GM12878 (cell line): ENCODE measurements at regions not wholly inside any gene's neighbourhood (a gene's known extent, or its start where the extent isn't known, plus 50 kb on each side); places are given as distances from the start of the nearest gene placed in this dataset.

ENCODE experiments used
- ATAC-seq: fragments of 200-7000 bp; cut with Tn5 transposase; 3 replicates; pipeline ENCODE4 v1.9.1; 2020; ENCODE audit warnings: mild to moderate bottlenecking, moderate library complexity
- BruUV-seq: library from RNA; stranded (reverse); fragments of 400-500 nt; replicated peaks from 2 replicates; lab custom pipeline; 2021; lab: Mats Ljungman, UMichigan
- CTCF ChIA-PET: fragments of 300-600 bp; sonication (Branson Sonifier 250); formaldehyde crosslinking; extraction: SDS; loops from one replicate; lab custom pipeline; 2021; ENCODE audit warnings: inconsistent platforms; lab: Yijun Ruan, JAX
- POLR2A ChIA-PET: fragments of 350-600 bp; formaldehyde crosslinking; extraction: SDS; loops from one replicate; lab custom pipeline; 2021; ENCODE audit warnings: inconsistent platforms; lab: Charles Lee
- RAD21 ChIA-PET: fragments of 300-600 bp; sonication (Branson Sonifier 250); formaldehyde crosslinking; loops from one replicate; lab custom pipeline; 2023; ENCODE audit warnings: antibody characterized with exemption; ENCODE audit not compliant: unreplicated experiment; lab: Charles Lee
- SMC1A ChIA-PET: fragments of 300-600 bp; sonication (Branson Sonifier 250); formaldehyde crosslinking; loops from one replicate; lab custom pipeline; 2023; ENCODE audit not compliant: unreplicated experiment, uncharacterized antibody; lab: Charles Lee
- DNase-seq: peaks from one replicate; pipeline ENCODE4 v3.0.0-alpha.2; 2011; ENCODE audit warnings: low read depth, low spot score
- FAIRE-seq: peaks from 3 replicates; lab custom pipeline; 2011; peaks lifted over from hg19 to GRCh38; lab: Jason Lieb, UNC
- H2AFZ ChIP-seq: 2 replicates; pipeline ENCODE4 v1.6.0; 2011; ENCODE audit warnings: low read depth, low read length, control low read depth; ENCODE audit not compliant: control insufficient read depth
- H3K27ac ChIP-seq: 2 replicates; pipeline ENCODE4 v1.5.1; 2011; ENCODE audit warnings: control low read depth; ENCODE audit not compliant: control insufficient read depth, insufficient read depth
- H3K27me3 ChIP-seq, 2 experiments: replicated peaks in 1 of 2; 2 replicates each; pipeline versions ENCODE4 v1.6.0 to v1.6.1; 2011; ENCODE audit warnings: low read length in 1 of 2; ENCODE audit not compliant: control insufficient read depth in 2 of 2, insufficient read depth in 2 of 2
- H3K36me3 ChIP-seq, 2 experiments: 2 replicates each; pipeline ENCODE4 v1.5.1; 2011; ENCODE audit warnings: low read length in 1 of 2; ENCODE audit not compliant: control insufficient read depth in 2 of 2, insufficient read depth in 2 of 2
- H3K4me1 ChIP-seq: 2 replicates; pipeline ENCODE4 v1.6.1; 2011; ENCODE audit warnings: mild to moderate bottlenecking, low read length, moderate library complexity, mixed read lengths; ENCODE audit not compliant: control insufficient read depth, insufficient read depth
- H3K4me2 ChIP-seq: 2 replicates; pipeline ENCODE4 v1.6.0; 2011; ENCODE audit warnings: control low read depth; ENCODE audit not compliant: control insufficient read depth, insufficient read depth
- H3K4me3 ChIP-seq: fragments of 200-600 bp; sonication (generic); 2 replicates; pipeline ENCODE4 v1.5.1; 2016
- H3K79me2 ChIP-seq: 2 replicates; pipeline ENCODE4 v1.6.0; 2011; ENCODE audit warnings: low read length; ENCODE audit not compliant: control insufficient read depth, insufficient read depth
- H3K9ac ChIP-seq: 2 replicates; pipeline ENCODE4 v1.8.0; 2011; ENCODE audit warnings: low read length, control low read depth, mixed read lengths; ENCODE audit not compliant: control insufficient read depth, insufficient read depth
- H3K9me3 ChIP-seq: replicated peaks from 3 replicates; pipeline ENCODE4 v1.5.1; 2011; ENCODE audit warnings: mild to moderate bottlenecking, low read length; ENCODE audit not compliant: control insufficient read depth, insufficient read depth
- H4K20me1 ChIP-seq: 2 replicates; pipeline ENCODE4 v1.6.0; 2011; ENCODE audit not compliant: control insufficient read depth, insufficient read depth
- CTCF ChIP-seq, 3 experiments: IDR thresholded peaks in 2 of 3; conservative IDR thresholded peaks in 1 of 3; 2 replicates each; pipeline ENCODE4 v1.5.1; 2011; ENCODE audit warnings: low read depth in 3 of 3, low read length in 3 of 3, mild to moderate bottlenecking in 3 of 3, control low read depth in 2 of 3, moderate library complexity in 2 of 3, inconsistent platforms in 1 of 3, mixed read lengths in 1 of 3; ENCODE audit not compliant: control insufficient read depth in 2 of 3, insufficient read depth in 1 of 3; ENCODE audit errors: extremely low read depth in 1 of 3
- ESRRA ChIP-seq: IDR thresholded peaks from 2 replicates; pipeline ENCODE4 v1.6.1; 2012; ENCODE audit warnings: mild to moderate bottlenecking, low read length, improper control_type of control experiment
- HDAC6 ChIP-seq: fragments of 200-600 bp; sonication (generic); IDR thresholded peaks from one replicate; pipeline ENCODE4 v1.8.0; 2017; ENCODE audit warnings: antibody characterized with exemption; ENCODE audit not compliant: unreplicated experiment
- IRF4 ChIP-seq: IDR thresholded peaks from 2 replicates; pipeline ENCODE4 v1.6.1; 2011; ENCODE audit warnings: low read depth, low read length
- RAD21 ChIP-seq: IDR thresholded peaks from 2 replicates; pipeline ENCODE4 v1.6.1; 2011; ENCODE audit warnings: mild to moderate bottlenecking, low read depth, low read length, moderate library complexity; ENCODE audit not compliant: insufficient read depth
- STAT1 ChIP-seq: fragments of 450-650 bp; conservative IDR thresholded peaks from 2 replicates; pipeline ENCODE4 v1.6.1; 2014; ENCODE audit warnings: antibody characterized with exemption, mild to moderate bottlenecking
- SUZ12 ChIP-seq: fragments of 200-600 bp; sonication (generic); IDR thresholded peaks from one replicate; pipeline ENCODE4 v1.6.1; 2018; ENCODE audit warnings: antibody characterized with exemption, mild to moderate bottlenecking; ENCODE audit not compliant: unreplicated experiment
- TCF12 ChIP-seq: IDR thresholded peaks from 2 replicates; pipeline ENCODE4 v1.6.1; 2011; ENCODE audit warnings: low read depth, mild to moderate bottlenecking, low read length
- WGBS: methylation state at CpG from one replicate; pipeline ENCODE4 v1.1.6; 2016; ENCODE audit warnings: low lambda C conversion rate; ENCODE audit not compliant: insufficient replicate concordance, insufficient coverage; ENCODE audit errors: missing lambda C conversion rate; 5-methylcytosine and 5-hydroxymethylcytosine counted together
- in situ Hi-C: fragments of 300-500 bp; cut with MboI; formaldehyde crosslinking; loops from 9 replicates; pipeline ENCODE4 v1.14.3; 2018; ENCODE audit warnings: mixed read lengths
- intact Hi-C: fragments of 100-400 bp; cut with micrococcal nuclease; formaldehyde crosslinking; loops from one replicate; pipeline ENCODE4 v1.14.2; 2022; ENCODE audit not compliant: unreplicated experiment
- TF ChIP-seq, protein P1 (sequence below): fragments of 450-650 bp; IDR thresholded peaks from 2 replicates; pipeline ENCODE4 v1.6.1; 2017; ENCODE audit warnings: low read depth, mild to moderate bottlenecking, moderate library complexity

- TF ChIP-seq RAD21, result 0 out of 2 replicates have a peak, but pooled peaks have one; percentile 4
- no peak for TF ChIP-seq HDAC6
- no peak for TF ChIP-seq STAT1
- TF ChIP-seq IRF4, result no peak
- peak; percentile 34 to 48 (median 43) for TF ChIP-seq CTCF (IDR thresholded peaks at IDR 0.05 in 2 of 3, conservative IDR thresholded peaks at IDR 0.05 in 1 of 3; ENCODE audit: control insufficient read depth in 2 of 3, extremely low read depth in 1 of 3, insufficient read depth in 1 of 3, low read depth in 3 of 3, low read length in 3 of 3)
These were observed 193.2 kb upstream of the PLET1 start (continued) for GRCh38 chr11:112453601-112454577.

DNA sequence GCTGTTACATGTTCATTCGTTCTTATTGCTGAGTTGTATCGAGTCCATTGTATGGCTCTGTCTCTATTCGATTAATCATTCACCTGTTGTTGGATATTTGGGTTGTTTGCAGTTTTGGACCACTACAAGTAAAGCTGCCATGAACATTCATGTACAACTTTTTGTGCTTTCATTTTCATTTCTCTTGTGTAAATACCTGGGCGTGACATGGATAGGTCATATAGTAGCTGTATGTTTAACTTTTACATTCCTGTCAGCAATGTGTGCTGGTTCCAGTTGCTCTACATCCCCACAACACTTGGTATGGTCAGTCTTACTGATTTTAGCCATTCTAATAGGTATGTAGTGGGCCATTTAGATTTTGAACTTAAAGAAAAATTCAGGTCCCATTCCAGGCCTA lies 194.2 kb upstream of the PLET1 start:
- CTCF ChIA-PET, result interaction anchor here (0.6 to 1.5 kb wide), 5 partner anchors 9 to 236 kb away, joined by 3 to 11 read pairs (median 4); no protein-coding TSS in a partner anchor
- Histone ChIP-seq H2AFZ (no peak overlapping the region), H3K4me1 (no peaks in the 10 kb centered on the region), H3K4me2 (no peak overlapping the region), H3K9ac (no peak overlapping the region), H3K9me3 (no peaks in the 10 kb centered on the region; the same call in 2 of the 3 replicates), H3K27me3 (no peaks in the 10 kb centered on the region), H3K79me2 (no peaks in the 10 kb centered on the region), H3K36me3 (no peaks in the 10 kb centered on the region), H3K27ac (no peak overlapping the region), H4K20me1 (no peaks in the 10 kb centered on the region), H3K4me3 (no peak overlapping the region)
- FAIRE-seq (no peak), ATAC-seq (no peak), DNase-seq (no peak)
- BruUV-seq, result no TSS peak
- SMC1A ChIA-PET, result interaction anchor here (0.8 to 1.7 kb wide), 3 partner anchors 9 to 173 kb away, joined by 3 to 4 read pairs (median 4); no protein-coding TSS in a partner anchor
- in situ Hi-C loops, result no loop called here
- intact Hi-C loops, result loop anchor here (1.0 to 5.0 kb wide), 2 partner anchors 165 to 238 kb away; no protein-coding TSS in a partner anchor
- POLR2A ChIA-PET, result no interaction called here
- TF ChIP-seq SUZ12 (no peak), ESRRA (no peak), TCF12 (no peak)
- TF ChIP-seq, protein P1, sequence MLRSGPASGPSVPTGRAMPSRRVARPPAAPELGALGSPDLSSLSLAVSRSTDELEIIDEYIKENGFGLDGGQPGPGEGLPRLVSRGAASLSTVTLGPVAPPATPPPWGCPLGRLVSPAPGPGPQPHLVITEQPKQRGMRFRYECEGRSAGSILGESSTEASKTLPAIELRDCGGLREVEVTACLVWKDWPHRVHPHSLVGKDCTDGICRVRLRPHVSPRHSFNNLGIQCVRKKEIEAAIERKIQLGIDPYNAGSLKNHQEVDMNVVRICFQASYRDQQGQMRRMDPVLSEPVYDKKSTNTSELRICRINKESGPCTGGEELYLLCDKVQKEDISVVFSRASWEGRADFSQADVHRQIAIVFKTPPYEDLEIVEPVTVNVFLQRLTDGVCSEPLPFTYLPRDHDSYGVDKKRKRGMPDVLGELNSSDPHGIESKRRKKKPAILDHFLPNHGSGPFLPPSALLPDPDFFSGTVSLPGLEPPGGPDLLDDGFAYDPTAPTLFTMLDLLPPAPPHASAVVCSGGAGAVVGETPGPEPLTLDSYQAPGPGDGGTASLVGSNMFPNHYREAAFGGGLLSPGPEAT, result no peak
- WGBS, result 65% methylated on average over 4 of the region's 4 CpGs
- RAD21 ChIA-PET, result interaction anchor here (1.2 to 1.3 kb wide), 2 partner anchors 133 to 166 kb away, joined by 3 to 4 read pairs; no protein-coding TSS in a partner anchor
